ENCODE measurements at regions not wholly inside any gene's neighbourhood (a gene's known extent, or its start where the extent isn't known, plus 50 kb on each side); places are given as distances from the start of the nearest gene placed in this dataset.

DNA sequence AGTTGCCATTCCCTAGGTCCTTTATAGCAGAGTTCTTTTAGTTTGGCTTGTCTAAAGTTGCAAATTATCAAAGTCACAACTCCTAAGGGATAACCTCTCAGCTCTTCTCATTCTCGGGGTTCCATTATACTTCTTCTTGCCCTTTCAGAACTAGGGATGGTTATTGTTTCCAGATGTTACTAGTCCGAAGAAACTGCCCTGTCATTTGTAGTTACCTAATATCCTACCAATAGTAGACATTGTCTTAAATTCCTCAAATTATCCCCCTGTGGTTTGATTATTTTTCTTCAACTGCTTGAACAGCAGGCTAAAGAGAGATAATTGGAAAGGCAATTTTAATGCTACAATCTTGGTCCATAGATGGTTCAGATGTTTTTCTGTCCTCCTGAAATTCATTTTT is 709.8 kb downstream of the KCTD16 start:
- TF ChIP-seq EZH2 (IDR thresholded peaks at IDR 0.05; ENCODE audit: low read length) (no peak), CTCF (optimal IDR thresholded peaks at IDR 0.05 in 1 of 3, IDR thresholded peaks at IDR 0.05 in 1 of 3, conservative IDR thresholded peaks at IDR 0.05 in 1 of 3; ENCODE audit: extremely low read depth in 1 of 3, insufficient read depth in 2 of 3, low read length in 3 of 3) (no peak)

Measured in keratinocyte (primary cell).